Thyroid gland (tissue), 4 donors: ENCODE measurements at regions not wholly inside any gene's neighbourhood (a gene's known extent, or its start where the extent isn't known, plus 50 kb on each side); places are given as distances from the start of the nearest gene placed in this dataset.

Experiments
- CTCF ChIP-seq, 6 experiments: fragments of 200-600 bp in 3 of 6; fragments of 450-650 bp in 3 of 6; sonication (generic) in 3 of 6; IDR thresholded peaks; one replicate each; pipeline ENCODE4 v1.5.1; 2016 to 2019; ENCODE audit warnings: antibody characterized with exemption in 6 of 6, mild to moderate bottlenecking in 2 of 6, inconsistent platforms in 1 of 6, moderate library complexity in 1 of 6
- POLR2A ChIP-seq, 2 donors: fragments of 450-650 bp; IDR thresholded peaks; one replicate each; pipeline ENCODE4 v1.6.1; 2017; ENCODE audit warnings: antibody characterized with exemption in 2 of 2, mild to moderate bottlenecking in 2 of 2, moderate library complexity in 1 of 2

- TF ChIP-seq CTCF (IDR thresholded peaks at IDR 0.05) (no peak), POLR2A (IDR thresholded peaks at IDR 0.05) (no peak)
Measured at GRCh38 chr4:56211202-56211601, 176.1 kb downstream of the AASDH start.
